DOHH2 (cell line): ENCODE measurements at regions not wholly inside any gene's neighbourhood (a gene's known extent, or its start where the extent isn't known, plus 50 kb on each side); places are given as distances from the start of the nearest gene placed in this dataset.

Experiments used
- CTCF ChIP-seq: fragments of 200-600 bp; sonication (generic); IDR thresholded peaks from one replicate; pipeline ENCODE4 v1.5.1; 2014; ENCODE audit warnings: antibody characterized with exemption, mild to moderate bottlenecking, low read depth, low read length; ENCODE audit not compliant: poor library complexity, severe bottlenecking
- EZH2phosphoT487 ChIP-seq: fragments of 200-600 bp; sonication (generic); IDR thresholded peaks from 2 replicates; pipeline ENCODE4 v1.6.1; 2017; ENCODE audit warnings: borderline replicate concordance, mild to moderate bottlenecking, antibody characterized with exemption, low read length, moderate library complexity, mixed read lengths

DNA sequence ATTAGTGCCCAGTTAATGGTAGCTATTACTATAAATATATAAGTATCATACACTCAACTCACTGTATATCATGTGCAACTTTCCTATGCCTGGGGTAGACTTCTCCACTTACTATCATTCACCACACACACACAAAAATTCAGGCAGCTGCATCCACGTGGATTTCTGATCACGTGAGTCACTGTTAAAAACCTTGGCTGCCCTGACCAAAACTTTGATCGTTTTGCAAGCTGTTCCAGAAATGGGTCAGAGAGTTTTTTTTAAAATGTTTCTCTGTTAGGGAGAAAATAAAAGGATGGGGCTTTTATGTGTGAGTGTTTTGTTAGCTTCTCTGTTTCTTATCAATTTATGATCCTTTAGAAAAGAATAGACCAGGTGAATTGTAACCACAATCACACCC lies 198.2 kb upstream of the CNOT2 start:
- no peak for TF ChIP-seq CTCF
- TF ChIP-seq EZH2phosphoT487, result no peak
